ENCODE measurements at regions not wholly inside any gene's neighbourhood (a gene's known extent, or its start where the extent isn't known, plus 50 kb on each side); places are given as distances from the start of the nearest gene placed in this dataset.

DNA sequence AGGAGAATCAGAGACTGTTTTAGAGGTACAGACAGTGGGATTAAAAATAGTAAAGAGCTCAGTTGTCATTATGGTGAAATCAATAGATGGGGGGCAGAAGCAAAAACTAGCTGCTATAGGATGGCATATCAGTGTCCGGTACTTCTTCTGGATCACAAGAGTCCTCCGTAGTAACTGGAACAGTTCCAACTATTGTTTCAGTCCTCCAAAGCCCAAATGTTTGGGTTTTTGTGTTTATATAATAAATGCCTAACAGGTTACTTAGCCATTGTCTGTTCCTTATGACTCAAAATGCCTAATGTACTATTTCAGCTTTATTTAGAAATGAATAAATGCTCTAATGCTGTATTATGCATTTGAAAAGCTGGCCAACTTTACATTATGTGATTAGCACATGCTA lies 401.2 kb downstream of the PTH2R start:
- TF ChIP-seq, protein P1, sequence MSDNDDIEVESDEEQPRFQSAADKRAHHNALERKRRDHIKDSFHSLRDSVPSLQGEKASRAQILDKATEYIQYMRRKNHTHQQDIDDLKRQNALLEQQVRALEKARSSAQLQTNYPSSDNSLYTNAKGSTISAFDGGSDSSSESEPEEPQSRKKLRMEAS (IDR thresholded peaks at IDR 0.05), result no peak
- no peak for TF ChIP-seq POLR2AphosphoS5 (IDR thresholded peaks at IDR 0.05; ENCODE audit: low read depth, low read length)
- no peak for TF ChIP-seq TAF1 (IDR thresholded peaks at IDR 0.05; ENCODE audit: low read depth, low read length)
- no peak for TF ChIP-seq EZH2 (IDR thresholded peaks at IDR 0.05; ENCODE audit: low read depth, low read length, severe bottlenecking)
- TF ChIP-seq, protein P2, sequence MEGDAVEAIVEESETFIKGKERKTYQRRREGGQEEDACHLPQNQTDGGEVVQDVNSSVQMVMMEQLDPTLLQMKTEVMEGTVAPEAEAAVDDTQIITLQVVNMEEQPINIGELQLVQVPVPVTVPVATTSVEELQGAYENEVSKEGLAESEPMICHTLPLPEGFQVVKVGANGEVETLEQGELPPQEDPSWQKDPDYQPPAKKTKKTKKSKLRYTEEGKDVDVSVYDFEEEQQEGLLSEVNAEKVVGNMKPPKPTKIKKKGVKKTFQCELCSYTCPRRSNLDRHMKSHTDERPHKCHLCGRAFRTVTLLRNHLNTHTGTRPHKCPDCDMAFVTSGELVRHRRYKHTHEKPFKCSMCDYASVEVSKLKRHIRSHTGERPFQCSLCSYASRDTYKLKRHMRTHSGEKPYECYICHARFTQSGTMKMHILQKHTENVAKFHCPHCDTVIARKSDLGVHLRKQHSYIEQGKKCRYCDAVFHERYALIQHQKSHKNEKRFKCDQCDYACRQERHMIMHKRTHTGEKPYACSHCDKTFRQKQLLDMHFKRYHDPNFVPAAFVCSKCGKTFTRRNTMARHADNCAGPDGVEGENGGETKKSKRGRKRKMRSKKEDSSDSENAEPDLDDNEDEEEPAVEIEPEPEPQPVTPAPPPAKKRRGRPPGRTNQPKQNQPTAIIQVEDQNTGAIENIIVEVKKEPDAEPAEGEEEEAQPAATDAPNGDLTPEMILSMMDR (IDR thresholded peaks at IDR 0.05; ENCODE audit: control extremely low read depth in 1 of 3, insufficient read depth in 1 of 3, low read depth in 1 of 3, low read length in 3 of 3), result no peak
- TF ChIP-seq HDAC2 (IDR thresholded peaks at IDR 0.05; ENCODE audit: borderline replicate concordance in 1 of 2, low read depth in 2 of 2, low read length in 2 of 2), result no peak
- TF ChIP-seq POLR2A (IDR thresholded peaks at IDR 0.05; ENCODE audit: control extremely low read depth in 1 of 2, low read depth in 2 of 2, low read length in 2 of 2), result no peak
- TF ChIP-seq CEBPB (IDR thresholded peaks at IDR 0.05; ENCODE audit: low read depth, low read length), result no peak
- TF ChIP-seq RAD21 (IDR thresholded peaks at IDR 0.05 in 1 of 2, conservative IDR thresholded peaks at IDR 0.05 in 1 of 2; ENCODE audit: low read depth in 2 of 2, low read length in 2 of 2), result no peak
- TF ChIP-seq ASH2L (IDR thresholded peaks at IDR 0.05; ENCODE audit: low read length), result no peak
- no peak for TF ChIP-seq YY1 (IDR thresholded peaks at IDR 0.05; ENCODE audit: low read depth, low read length)
- TF ChIP-seq SRF (IDR thresholded peaks at IDR 0.05; ENCODE audit: low read depth, low read length), result no peak
- TF ChIP-seq ZNF274 (IDR thresholded peaks at IDR 0.05; ENCODE audit: borderline replicate concordance, extremely low read depth, low read length), result no peak
- no peak for TF ChIP-seq SAP30 (IDR thresholded peaks at IDR 0.05; ENCODE audit: insufficient read depth, insufficient replicate concordance, low read length)
